Vagina (tissue), 2 donors: ENCODE measurements at regions not wholly inside any gene's neighbourhood (a gene's known extent, or its start where the extent isn't known, plus 50 kb on each side); places are given as distances from the start of the nearest gene placed in this dataset.

Experiments
- DNase-seq, 2 donors: peaks; one replicate each; pipeline ENCODE4 v3.0.0-alpha.2; 2017; ENCODE audit errors: extremely low spot score in 2 of 2
- H3K27ac ChIP-seq: fragments of 200-600 bp; sonication (generic); one replicate; pipeline ENCODE4 v1.5.1; 2019
- H3K27me3 ChIP-seq: fragments of 200-600 bp; sonication (generic); one replicate; pipeline ENCODE4 v1.5.1; 2019
- H3K36me3 ChIP-seq, 2 donors: fragments of 200-600 bp; sonication (generic); one replicate each; pipeline ENCODE4 v1.5.1; 2017 to 2019
- H3K4me1 ChIP-seq: fragments of 200-600 bp; sonication (generic); one replicate; pipeline ENCODE4 v1.5.1; 2019
- H3K4me3 ChIP-seq, 2 donors: fragments of 200-600 bp; sonication (generic); 1 replicate in 1 of 2; 2 replicates in 1 of 2; pipeline ENCODE4 v1.5.1; 2016 to 2019
- H3K9me3 ChIP-seq: fragments of 200-600 bp; sonication (generic); one replicate; pipeline ENCODE4 v1.5.1; 2019
- POLR2A ChIP-seq, 2 donors: fragments of 450-650 bp; IDR thresholded peaks; one replicate each; pipeline ENCODE4 v1.6.1; 2017; ENCODE audit warnings: antibody characterized with exemption in 2 of 2, mild to moderate bottlenecking in 2 of 2, moderate library complexity in 2 of 2
- POLR2AphosphoS5 ChIP-seq, 2 donors: sonication (generic); formaldehyde crosslinking; IDR thresholded peaks; one replicate each; pipeline ENCODE4 v1.9.0; 2017; ENCODE audit warnings: antibody characterized with exemption in 2 of 2, mild to moderate bottlenecking in 2 of 2, low read depth in 1 of 2; ENCODE audit not compliant: insufficient read depth in 1 of 2
- intact Hi-C: fragments of 100-400 bp; cut with DNase I; formaldehyde crosslinking; loops from one replicate; pipeline ENCODE4 v1.15.1; 2023
- TF ChIP-seq, protein P1 (sequence below), 3 experiments: fragments of 450-650 bp in 2 of 3; fragments of 200-600 bp in 1 of 3; sonication (generic) in 1 of 3; IDR thresholded peaks; one replicate each; pipeline ENCODE4 v1.5.1; 2017 to 2019; ENCODE audit warnings: antibody characterized with exemption in 3 of 3, mild to moderate bottlenecking in 2 of 3, moderate library complexity in 2 of 3

DNA sequence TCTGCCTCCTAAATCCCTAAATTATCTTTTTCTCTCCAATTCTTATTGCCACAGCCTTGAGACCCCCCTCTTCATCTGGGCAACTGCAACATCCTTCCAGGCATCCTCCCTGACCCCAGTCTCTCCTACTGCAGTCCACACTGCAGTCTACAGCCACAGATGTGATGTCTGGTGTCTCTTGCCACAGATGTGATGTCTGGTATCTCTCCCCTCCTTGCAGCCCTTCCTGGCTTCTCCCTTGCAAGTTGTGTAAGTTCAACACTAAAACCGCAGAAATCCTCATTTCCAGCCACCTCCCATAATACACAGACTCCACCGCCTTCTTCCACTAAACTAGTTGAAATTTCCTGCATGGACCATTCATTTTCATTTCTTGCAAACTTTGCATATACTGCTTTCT lies 113.1 kb upstream of the DDX18 start:
- no peaks in the 10 kb centered on the region for H3K27me3 ChIP-seq
- H3K27ac ChIP-seq, result no peak overlapping the region
- intact Hi-C loops, result no loop called here
- H3K36me3 ChIP-seq, result no peaks in the 10 kb centered on the region
- no peaks in the 10 kb centered on the region for H3K9me3 ChIP-seq
- DNase-seq, result no peak
- TF ChIP-seq POLR2AphosphoS5 (IDR thresholded peaks at IDR 0.05; ENCODE audit: insufficient read depth in 1 of 2, low read depth in 1 of 2) (no peak), POLR2A (IDR thresholded peaks at IDR 0.05) (no peak)
- TF ChIP-seq, protein P1, sequence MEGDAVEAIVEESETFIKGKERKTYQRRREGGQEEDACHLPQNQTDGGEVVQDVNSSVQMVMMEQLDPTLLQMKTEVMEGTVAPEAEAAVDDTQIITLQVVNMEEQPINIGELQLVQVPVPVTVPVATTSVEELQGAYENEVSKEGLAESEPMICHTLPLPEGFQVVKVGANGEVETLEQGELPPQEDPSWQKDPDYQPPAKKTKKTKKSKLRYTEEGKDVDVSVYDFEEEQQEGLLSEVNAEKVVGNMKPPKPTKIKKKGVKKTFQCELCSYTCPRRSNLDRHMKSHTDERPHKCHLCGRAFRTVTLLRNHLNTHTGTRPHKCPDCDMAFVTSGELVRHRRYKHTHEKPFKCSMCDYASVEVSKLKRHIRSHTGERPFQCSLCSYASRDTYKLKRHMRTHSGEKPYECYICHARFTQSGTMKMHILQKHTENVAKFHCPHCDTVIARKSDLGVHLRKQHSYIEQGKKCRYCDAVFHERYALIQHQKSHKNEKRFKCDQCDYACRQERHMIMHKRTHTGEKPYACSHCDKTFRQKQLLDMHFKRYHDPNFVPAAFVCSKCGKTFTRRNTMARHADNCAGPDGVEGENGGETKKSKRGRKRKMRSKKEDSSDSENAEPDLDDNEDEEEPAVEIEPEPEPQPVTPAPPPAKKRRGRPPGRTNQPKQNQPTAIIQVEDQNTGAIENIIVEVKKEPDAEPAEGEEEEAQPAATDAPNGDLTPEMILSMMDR (IDR thresholded peaks at IDR 0.05), result no peak
- H3K4me1 ChIP-seq, result no peaks in the 10 kb centered on the region
- no peak overlapping the region for H3K4me3 ChIP-seq

DNA sequence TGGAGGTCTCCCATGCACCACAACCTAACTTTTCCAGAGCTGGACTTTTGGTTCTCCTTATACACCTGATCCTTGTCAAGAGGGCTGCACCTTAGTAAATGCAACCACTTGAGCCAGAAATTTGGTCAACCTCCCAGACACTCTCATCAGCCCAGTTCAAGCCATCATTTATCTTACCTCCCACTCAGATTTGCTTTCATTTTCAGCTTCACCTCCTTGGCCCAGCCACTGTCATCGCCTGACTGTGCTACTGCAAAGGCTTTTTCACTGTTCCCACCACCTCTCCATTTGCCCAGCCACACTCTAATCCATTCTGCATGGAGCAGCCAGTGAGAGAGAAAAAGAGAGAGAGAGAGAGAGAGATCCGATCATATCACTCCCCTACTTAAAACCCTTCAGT lies 112.4 kb upstream of the DDX18 start:
- no peak overlapping the region for H3K4me3 ChIP-seq
- TF ChIP-seq, protein P1 (IDR thresholded peaks at IDR 0.05), result no peak
- no peak for TF ChIP-seq POLR2AphosphoS5 (IDR thresholded peaks at IDR 0.05; ENCODE audit: insufficient read depth in 1 of 2, low read depth in 1 of 2)
- no peak for TF ChIP-seq POLR2A (IDR thresholded peaks at IDR 0.05)
- no peaks in the 10 kb centered on the region for H3K36me3 ChIP-seq
- no peaks in the 10 kb centered on the region for H3K27me3 ChIP-seq
- no peak for DNase-seq
- intact Hi-C loops, result no loop called here
- no peaks in the 10 kb centered on the region for H3K9me3 ChIP-seq
- H3K4me1 ChIP-seq, result no peaks in the 10 kb centered on the region
- H3K27ac ChIP-seq, result no peak overlapping the region

DNA sequence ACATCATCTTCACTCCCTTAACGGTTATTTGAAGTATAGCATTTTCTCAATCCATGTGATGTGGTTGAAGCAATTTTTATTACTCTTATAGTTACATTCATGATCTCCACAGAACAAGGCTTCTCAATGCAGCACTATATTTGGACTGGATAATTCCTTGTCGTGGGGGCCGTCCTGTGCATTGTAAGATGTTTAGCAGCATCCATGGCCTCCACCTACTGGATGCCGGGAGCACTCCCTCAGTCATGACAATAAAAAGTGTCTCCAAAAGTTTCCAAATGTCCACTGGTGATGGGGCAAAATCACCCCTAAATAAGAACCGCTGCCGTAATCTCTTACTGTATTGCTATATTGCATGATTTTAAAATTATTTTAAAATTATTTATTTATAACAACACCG lies 110.6 kb upstream of the DDX18 start:
- Histone ChIP-seq H3K4me1 (no peaks in the 10 kb centered on the region), H3K27ac (no peak overlapping the region), H3K36me3 (no peaks in the 10 kb centered on the region), H3K9me3 (no peaks in the 10 kb centered on the region), H3K4me3 (no peak overlapping the region), H3K27me3 (no peaks in the 10 kb centered on the region)
- no peak for TF ChIP-seq POLR2AphosphoS5 (IDR thresholded peaks at IDR 0.05; ENCODE audit: insufficient read depth in 1 of 2, low read depth in 1 of 2)
- TF ChIP-seq POLR2A (IDR thresholded peaks at IDR 0.05), result no peak
- TF ChIP-seq, protein P1 (IDR thresholded peaks at IDR 0.05), result no peak
- DNase-seq, result no peak
- intact Hi-C loops, result no loop called here

DNA sequence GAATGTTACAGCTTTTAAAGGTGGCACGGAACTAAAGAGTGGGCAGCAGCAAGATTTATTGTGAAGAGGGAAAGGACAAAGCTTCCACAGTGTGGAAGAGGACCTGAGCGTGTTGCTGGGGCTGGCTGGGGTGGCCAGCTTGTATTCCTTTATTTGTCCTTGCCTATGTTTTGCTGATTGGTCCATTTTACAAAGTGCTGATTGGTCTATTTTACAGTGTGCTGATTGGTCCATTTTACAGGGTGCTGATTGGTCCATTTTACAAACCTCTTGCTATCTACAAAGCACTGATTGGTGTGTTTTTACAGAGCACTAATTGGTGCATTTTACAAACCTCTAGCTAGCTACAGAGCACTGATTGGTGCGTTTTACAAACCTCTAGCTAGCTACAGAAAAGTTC lies 109.7 kb upstream of the DDX18 start:
- Histone ChIP-seq H3K9me3 (no peaks in the 10 kb centered on the region), H3K36me3 (no peaks in the 10 kb centered on the region), H3K4me1 (no peaks in the 10 kb centered on the region), H3K4me3 (no peak overlapping the region), H3K27me3 (no peaks in the 10 kb centered on the region), H3K27ac (no peak overlapping the region)
- TF ChIP-seq POLR2AphosphoS5 (IDR thresholded peaks at IDR 0.05; ENCODE audit: insufficient read depth in 1 of 2, low read depth in 1 of 2) (no peak), POLR2A (IDR thresholded peaks at IDR 0.05) (no peak)
- TF ChIP-seq, protein P1 (IDR thresholded peaks at IDR 0.05), result no peak
- DNase-seq, result no peak
- intact Hi-C loops, result no loop called here

DNA sequence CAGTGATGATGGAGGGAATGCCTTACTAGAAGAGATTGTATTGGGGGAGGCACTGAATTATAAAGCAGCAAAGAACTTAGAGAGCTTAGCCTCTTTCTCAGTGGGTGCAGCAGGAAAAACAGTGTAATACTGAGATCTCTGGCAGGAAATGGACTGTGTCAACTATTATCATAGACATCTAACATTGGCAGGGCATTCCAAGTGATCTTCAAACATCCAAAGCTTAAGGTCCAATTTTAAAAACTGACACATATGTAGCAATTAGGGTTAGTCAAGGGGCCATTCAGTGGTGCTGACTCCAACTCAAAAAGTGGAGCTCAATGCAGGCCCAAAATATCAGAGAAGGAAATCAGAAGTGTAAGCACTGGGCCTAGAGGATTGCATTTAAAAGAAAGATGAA lies 106.6 kb upstream of the DDX18 start:
- no peak for TF ChIP-seq POLR2A (IDR thresholded peaks at IDR 0.05)
- no peak for TF ChIP-seq POLR2AphosphoS5 (IDR thresholded peaks at IDR 0.05; ENCODE audit: insufficient read depth in 1 of 2, low read depth in 1 of 2)
- TF ChIP-seq, protein P1 (IDR thresholded peaks at IDR 0.05), result no peak
- intact Hi-C loops, result no loop called here
- Histone ChIP-seq H3K9me3 (no peaks in the 10 kb centered on the region), H3K4me3 (no peak overlapping the region), H3K4me1 (no peaks in the 10 kb centered on the region), H3K27me3 (no peaks in the 10 kb centered on the region), H3K36me3 (no peaks in the 10 kb centered on the region), H3K27ac (no peak overlapping the region)
- DNase-seq, result no peak
